ENCODE measurements at regions not wholly inside any gene's neighbourhood (a gene's known extent, or its start where the extent isn't known, plus 50 kb on each side); places are given as distances from the start of the nearest gene placed in this dataset.

DNA sequence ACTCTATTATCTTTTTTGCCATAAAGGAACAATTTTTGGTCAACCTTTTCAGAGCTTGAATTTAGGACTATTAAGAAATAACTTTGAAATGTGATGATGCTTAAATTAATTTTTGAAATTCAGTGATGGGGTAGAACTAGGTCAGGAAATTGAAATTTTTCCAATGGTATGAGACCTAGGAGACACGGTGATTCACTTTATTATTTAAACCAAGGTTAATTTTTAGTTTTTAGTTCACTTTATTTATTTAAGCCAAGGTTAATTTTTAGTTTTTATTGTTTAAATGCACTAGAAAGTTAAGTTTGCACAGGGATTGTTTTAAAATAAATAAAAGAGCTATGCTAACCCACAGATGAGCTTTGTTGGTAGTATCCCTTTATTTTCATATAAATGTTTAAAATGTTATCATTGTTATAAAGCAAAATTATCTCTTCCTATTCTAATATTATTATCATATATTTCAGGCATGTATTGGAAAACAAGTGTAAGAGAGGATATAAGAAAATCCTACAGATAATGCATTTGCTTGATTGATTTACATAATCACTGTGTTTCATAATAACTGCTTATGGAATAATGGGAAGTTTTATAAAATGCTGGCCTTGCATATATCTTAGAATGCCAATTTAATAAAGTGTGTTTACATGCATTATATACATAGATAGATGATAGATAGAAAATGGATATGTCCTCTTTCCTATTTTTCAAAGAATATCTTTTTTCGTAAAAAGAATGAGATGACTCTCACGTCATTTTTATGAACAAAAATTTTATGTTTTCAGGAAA, 163.6 kb downstream of the HGF start:
- WGBS = 93% methylated on average over 3 of the region's 3 CpGs
- intact Hi-C loops (cut with DNase I) = no loop called here
- no peaks in the 10 kb centered on the region for H3K4me1 ChIP-seq (ENCODE audit: control insufficient read depth, insufficient read depth, low read length)

DNA sequence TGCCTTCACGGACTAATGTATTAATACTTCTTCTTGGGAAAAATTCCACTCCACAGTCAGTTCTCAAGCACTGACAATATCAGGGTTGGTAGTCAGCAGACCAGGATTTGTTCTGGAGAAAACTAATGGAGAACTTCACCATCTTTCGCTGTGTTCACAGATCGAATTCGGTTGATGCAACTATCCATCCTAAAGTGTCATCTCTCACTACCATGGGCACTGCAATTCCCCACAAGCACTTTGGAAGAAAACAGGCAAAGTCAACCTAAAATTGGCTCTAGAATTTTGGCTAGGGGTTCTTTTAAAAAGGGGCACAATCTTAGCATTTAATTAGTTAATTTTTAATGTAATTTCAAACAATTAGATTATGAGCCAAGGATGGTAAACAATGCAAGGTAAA, 164.4 kb downstream of the HGF start:
- 94% methylated on average over 4 of the region's 4 CpGs for WGBS
- Histone ChIP-seq H3K27ac (ENCODE audit: low read length) (no peak overlapping the region), H3K4me3 (ENCODE audit: low read length) (no peak overlapping the region), H3K27me3 (ENCODE audit: control insufficient read depth, insufficient read depth) (no peaks in the 10 kb centered on the region), H3K9me3 (ENCODE audit: control insufficient read depth, low read length) (no peaks in the 10 kb centered on the region), H3K4me1 (ENCODE audit: control insufficient read depth, insufficient read depth, low read length) (no peaks in the 10 kb centered on the region)
- intact Hi-C loops (cut with DNase I) = no loop called here
- DNase-seq (no peak), ATAC-seq (no peak)

More for the DNA sequence above, 163.6 kb downstream of the HGF start:
- Histone ChIP-seq H3K4me3 (ENCODE audit: low read length) (no peak overlapping the region), H3K27ac (ENCODE audit: low read length) (no peak overlapping the region), H3K27me3 (ENCODE audit: control insufficient read depth, insufficient read depth) (no peaks in the 10 kb centered on the region), H3K9me3 (ENCODE audit: control insufficient read depth, low read length) (no peaks in the 10 kb centered on the region)
- no peak for ATAC-seq
- no peak for DNase-seq

DNA sequence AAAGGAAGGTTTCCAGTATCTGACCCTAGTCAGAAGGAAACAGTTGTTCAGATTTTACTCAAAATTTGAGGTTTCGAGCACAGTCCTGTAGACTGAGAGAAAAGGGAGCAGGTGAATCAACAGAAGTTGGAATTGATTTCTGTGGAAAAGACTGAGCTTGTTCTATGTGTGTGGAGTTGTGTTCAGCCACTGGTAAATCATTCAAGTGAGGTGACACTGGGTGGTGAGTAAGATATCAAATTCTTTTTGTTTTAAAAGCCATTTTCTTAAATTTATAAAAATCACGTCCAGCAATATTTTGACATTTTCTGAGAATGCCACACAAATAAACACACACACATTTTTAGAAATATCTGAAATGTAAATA, 165.1 kb downstream of the HGF start:
- no peak for ATAC-seq
- intact Hi-C loops (cut with DNase I) = no loop called here
- Histone ChIP-seq H3K4me3 (ENCODE audit: low read length) (no peak overlapping the region), H3K27me3 (ENCODE audit: control insufficient read depth, insufficient read depth) (no peaks in the 10 kb centered on the region), H3K4me1 (ENCODE audit: control insufficient read depth, insufficient read depth, low read length) (no peaks in the 10 kb centered on the region), H3K27ac (ENCODE audit: low read length) (no peak overlapping the region), H3K9me3 (ENCODE audit: control insufficient read depth, low read length) (no peaks in the 10 kb centered on the region)
- WGBS = 87% methylated on average over 2 of the region's 2 CpGs
- DNase-seq = no peak

DNA sequence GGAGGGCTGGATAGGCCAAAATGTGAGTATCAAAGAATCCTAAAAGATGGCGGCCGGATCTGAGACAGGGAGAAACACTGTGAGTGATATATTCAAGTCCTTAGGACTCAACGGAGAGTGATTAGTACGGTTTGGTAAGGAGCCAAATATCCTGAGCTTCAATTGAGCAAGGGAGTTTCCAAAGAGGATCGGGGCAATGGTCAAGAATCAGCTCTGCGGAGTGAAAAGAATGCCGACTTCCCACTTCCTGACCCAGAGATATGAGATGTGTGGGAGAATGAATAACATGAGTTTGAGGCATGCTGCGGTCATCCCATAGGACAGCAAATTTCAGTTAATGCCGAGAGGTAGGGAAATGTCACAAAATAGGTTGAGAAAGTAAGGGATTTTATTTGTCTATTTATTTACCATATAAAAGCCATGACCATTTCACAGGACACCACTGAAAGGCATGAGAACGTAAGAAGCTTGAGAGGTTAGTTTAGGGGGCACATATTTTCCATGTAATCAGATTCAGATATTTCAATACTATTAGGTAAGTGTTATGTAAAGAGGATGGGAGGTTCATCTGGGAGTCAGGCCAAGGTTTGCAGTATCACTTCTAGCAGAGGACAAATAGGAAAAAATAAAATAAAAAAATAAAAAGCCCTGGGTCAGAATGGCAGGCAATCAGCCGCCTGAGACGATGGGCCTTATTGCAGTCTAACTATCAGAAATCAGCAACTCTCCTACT, 165.6 kb downstream of the HGF start:
- peak; percentile 41 to 84 for ATAC-seq
- no peak for DNase-seq
- WGBS = 27% methylated on average over 12 of the region's 12 CpGs

DNA sequence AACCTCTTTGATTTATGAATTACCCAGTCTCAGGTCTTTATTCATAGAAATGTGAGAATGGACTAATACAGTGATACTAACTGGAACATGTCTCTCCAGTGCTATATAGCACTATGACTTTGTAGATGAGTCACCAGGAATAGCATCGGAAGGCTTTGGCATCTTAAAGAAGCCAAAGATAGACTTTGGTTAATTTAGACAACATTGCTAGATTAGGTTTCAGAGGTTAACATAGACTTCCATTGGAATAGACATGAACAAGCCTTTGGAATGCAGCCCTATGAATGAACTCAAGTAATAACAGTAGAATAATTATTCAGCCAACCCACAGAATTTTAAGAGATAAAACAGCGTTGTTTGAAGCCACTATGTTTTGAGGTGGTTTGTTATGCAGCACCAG, 169.2 kb downstream of the HGF start:
- no peaks in the 10 kb centered on the region for H3K4me1 ChIP-seq (ENCODE audit: control insufficient read depth, insufficient read depth, low read length)
- DNase-seq (no peak), ATAC-seq (no peak)
- no peak overlapping the region for H3K4me3 ChIP-seq (ENCODE audit: low read length)
- WGBS = 38% methylated on average over 2 of the region's 2 CpGs
- H3K9me3 ChIP-seq (ENCODE audit: control insufficient read depth, low read length) = no peaks in the 10 kb centered on the region
- H3K27me3 ChIP-seq (ENCODE audit: control insufficient read depth, insufficient read depth) = no peaks in the 10 kb centered on the region
- intact Hi-C loops (cut with DNase I) = no loop called here
- no peak overlapping the region for H3K27ac ChIP-seq (ENCODE audit: low read length)

More for the DNA sequence above, 165.6 kb downstream of the HGF start:
- no peak overlapping the region for H3K27ac ChIP-seq (ENCODE audit: low read length)
- H3K9me3 ChIP-seq (ENCODE audit: control insufficient read depth, low read length) = no peaks in the 10 kb centered on the region
- no peaks in the 10 kb centered on the region for H3K4me1 ChIP-seq (ENCODE audit: control insufficient read depth, insufficient read depth, low read length)
- intact Hi-C loops (cut with DNase I) = no loop called here
- no peaks in the 10 kb centered on the region for H3K27me3 ChIP-seq (ENCODE audit: control insufficient read depth, insufficient read depth)
- H3K4me3 ChIP-seq (ENCODE audit: low read length) = peak overlapping the region; percentile 7

DNA sequence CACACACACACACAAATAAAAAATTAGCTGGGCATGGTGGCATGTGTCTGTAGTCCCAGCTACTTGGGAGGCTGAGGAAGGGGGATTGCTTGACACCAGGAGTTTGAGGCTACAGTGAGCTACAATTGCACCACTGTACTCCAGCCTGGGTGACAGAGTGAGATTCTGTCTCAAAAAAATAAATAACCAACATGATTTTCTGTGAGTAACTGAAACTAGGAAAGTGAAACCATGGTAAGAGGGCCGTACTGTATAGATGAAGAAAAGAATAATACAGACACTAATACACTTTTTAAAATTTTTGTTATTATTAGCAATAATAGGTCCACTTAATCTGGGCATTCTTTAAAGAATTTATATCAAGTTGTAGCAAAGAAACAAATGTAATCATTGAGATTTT, 170.9 kb downstream of the HGF start:
- H3K27me3 ChIP-seq (ENCODE audit: control insufficient read depth, insufficient read depth) = no peaks in the 10 kb centered on the region
- intact Hi-C loops (cut with DNase I) = no loop called here
- H3K4me1 ChIP-seq (ENCODE audit: control insufficient read depth, insufficient read depth, low read length) = no peaks in the 10 kb centered on the region
- no peak overlapping the region for H3K27ac ChIP-seq (ENCODE audit: low read length)
- no peak for DNase-seq
- no peak for ATAC-seq
- H3K9me3 ChIP-seq (ENCODE audit: control insufficient read depth, low read length) = no peaks in the 10 kb centered on the region
- 86% methylated on average over 1 of the region's 1 CpG for WGBS
- no peak overlapping the region for H3K4me3 ChIP-seq (ENCODE audit: low read length)

DNA sequence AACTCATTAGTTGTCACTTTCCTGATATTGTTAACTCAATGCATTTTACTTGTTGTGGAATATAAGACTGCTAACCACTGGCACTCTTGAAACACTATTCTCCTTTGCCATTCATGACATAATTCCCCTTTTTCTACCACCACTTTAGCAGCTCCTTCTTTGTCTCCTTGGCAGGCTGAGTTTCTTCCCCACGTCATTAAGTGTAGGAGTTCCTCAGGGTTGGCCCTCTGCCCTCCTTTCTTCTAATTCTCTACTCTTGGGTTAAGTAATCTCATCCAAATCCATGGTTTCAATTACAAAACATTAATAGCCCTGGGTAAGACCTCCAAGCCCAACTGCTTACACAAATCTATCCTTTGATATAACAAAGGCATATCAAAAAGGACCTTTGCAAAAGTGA, 175.1 kb downstream of the HGF start:
- intact Hi-C loops (cut with DNase I) = no loop called here

DNA sequence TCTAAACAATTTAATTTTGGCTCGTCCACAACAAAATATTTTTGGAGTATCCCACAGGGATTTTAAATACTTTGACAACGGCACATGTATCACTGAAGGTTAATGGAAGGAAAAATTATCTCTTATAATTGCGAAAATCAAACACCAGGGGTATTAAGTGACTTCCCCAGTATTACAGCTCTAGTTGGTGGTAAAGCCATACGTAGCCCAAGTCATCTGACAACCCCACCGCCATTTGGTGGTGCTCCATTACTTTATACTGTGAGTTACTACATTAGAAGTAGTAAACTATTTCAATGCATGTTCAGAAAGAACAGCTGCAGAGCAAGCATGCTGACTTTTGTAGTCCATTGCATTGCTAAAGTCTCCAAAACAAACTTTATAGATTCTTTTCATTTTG, 179.7 kb downstream of the HGF start:
- H3K9me3 ChIP-seq (ENCODE audit: control insufficient read depth, low read length) = no peaks in the 10 kb centered on the region
- 59% methylated on average over 5 of the region's 5 CpGs for WGBS
- ATAC-seq = no peak
- no peaks in the 10 kb centered on the region for H3K4me1 ChIP-seq (ENCODE audit: control insufficient read depth, insufficient read depth, low read length)
- H3K27ac ChIP-seq (ENCODE audit: low read length) = no peak overlapping the region
- intact Hi-C loops (cut with DNase I) = no loop called here
- no peaks in the 10 kb centered on the region for H3K27me3 ChIP-seq (ENCODE audit: control insufficient read depth, insufficient read depth)
- no peak for DNase-seq
- H3K4me3 ChIP-seq (ENCODE audit: low read length) = no peak overlapping the region

More for the DNA sequence above, 175.1 kb downstream of the HGF start:
- no peaks in the 10 kb centered on the region for H3K4me1 ChIP-seq (ENCODE audit: control insufficient read depth, insufficient read depth, low read length)
- ATAC-seq (peak; percentile 57 to 77), DNase-seq (peak in 2 of 3 donors; percentile 52 to 64)
- H3K4me3 ChIP-seq (ENCODE audit: low read length) = no peak overlapping the region
- H3K27ac ChIP-seq (ENCODE audit: low read length) = no peak overlapping the region
- H3K27me3 ChIP-seq (ENCODE audit: control insufficient read depth, insufficient read depth) = no peaks in the 10 kb centered on the region
- H3K9me3 ChIP-seq (ENCODE audit: control insufficient read depth, low read length) = no peaks in the 10 kb centered on the region
- WGBS = 32% methylated on average over 1 of the region's 1 CpG

DNA sequence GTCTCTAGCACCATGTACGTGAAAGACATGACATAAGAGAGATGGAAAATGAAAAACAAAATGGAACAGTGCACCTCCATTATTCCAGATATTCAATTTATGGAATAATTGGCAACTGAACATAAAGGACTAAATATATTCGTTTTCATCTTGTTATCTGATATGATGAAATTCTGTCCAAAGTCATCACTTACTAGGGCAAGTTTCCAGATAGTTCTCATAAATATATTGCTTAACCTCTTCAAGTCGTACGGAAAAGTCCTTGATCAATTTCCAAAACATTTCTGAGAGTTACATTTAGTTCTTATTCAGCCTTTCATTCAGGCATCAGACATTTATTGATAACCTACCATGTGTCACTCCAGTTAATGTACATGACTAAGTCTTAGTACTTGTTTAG, 185.2 kb downstream of the HGF start:
- DNase-seq = no peak
- intact Hi-C loops (cut with DNase I) = no loop called here
- Histone ChIP-seq H3K9me3 (ENCODE audit: control insufficient read depth, low read length) (no peaks in the 10 kb centered on the region), H3K27ac (ENCODE audit: low read length) (no peak overlapping the region), H3K4me1 (ENCODE audit: control insufficient read depth, insufficient read depth, low read length) (no peaks in the 10 kb centered on the region), H3K27me3 (ENCODE audit: control insufficient read depth, insufficient read depth) (no peaks in the 10 kb centered on the region), H3K4me3 (ENCODE audit: low read length) (no peak overlapping the region)
- 63% methylated on average over 4 of the region's 4 CpGs for WGBS
- no peak for ATAC-seq

DNA sequence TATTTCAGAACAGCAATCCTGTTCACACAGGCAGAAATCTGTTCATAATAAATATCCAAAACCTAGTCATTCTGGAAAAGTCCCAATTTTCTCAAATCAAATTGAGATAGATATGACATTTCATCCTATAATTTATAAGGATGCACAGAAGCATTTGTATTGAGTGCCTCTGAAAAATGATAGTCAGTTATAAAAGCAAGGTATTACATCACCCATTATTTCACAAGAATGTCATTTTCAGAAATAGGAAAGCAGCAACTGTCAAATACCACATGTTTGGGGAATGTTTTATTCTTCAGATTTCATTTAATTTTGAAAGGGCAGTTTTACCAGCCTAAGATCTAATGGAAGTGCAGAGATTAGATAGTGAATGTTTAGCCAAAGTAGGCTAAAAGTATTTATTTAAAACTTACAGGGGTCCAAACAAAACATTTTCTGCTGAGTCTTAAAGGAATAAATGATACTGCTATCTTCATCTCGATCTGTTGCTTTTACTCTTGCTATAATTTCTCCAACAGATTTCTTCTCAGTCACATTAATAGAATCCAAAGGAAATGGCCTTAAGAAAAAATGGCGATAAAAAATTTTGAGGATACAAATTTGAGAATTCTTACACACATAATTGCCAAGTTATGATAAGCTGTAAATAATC, 185.8 kb downstream of the HGF start:
- Histone ChIP-seq H3K9me3 (ENCODE audit: control insufficient read depth, low read length) (no peaks in the 10 kb centered on the region), H3K27me3 (ENCODE audit: control insufficient read depth, insufficient read depth) (no peaks in the 10 kb centered on the region), H3K4me1 (ENCODE audit: control insufficient read depth, insufficient read depth, low read length) (no peaks in the 10 kb centered on the region), H3K4me3 (ENCODE audit: low read length) (no peak overlapping the region), H3K27ac (ENCODE audit: low read length) (no peak overlapping the region)
- ATAC-seq (no peak), DNase-seq (no peak)
- WGBS = 75% methylated on average over 2 of the region's 2 CpGs
- intact Hi-C loops (cut with DNase I) = no loop called here

DNA sequence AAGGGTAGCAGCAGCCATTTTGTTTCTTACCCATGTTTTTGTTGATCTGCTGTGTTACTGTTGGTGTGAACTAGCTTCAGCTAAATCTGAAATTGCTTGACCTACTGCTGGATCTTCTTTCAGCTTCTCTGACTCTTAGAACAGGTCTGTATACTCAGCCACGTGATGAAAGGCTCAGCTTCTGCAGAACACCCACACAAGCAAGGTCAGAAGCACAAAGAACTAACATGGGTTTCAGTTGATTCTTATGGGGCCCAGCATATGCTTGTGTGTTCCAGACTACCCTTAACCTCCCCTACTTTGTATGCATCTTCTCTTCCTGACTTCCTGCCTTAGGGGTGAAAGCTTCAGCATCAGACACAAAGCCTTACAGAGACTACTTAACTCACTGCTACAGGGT, 186.8 kb downstream of the HGF start:
- Histone ChIP-seq H3K9me3 (ENCODE audit: control insufficient read depth, low read length) (no peaks in the 10 kb centered on the region), H3K4me3 (ENCODE audit: low read length) (no peak overlapping the region), H3K27ac (ENCODE audit: low read length) (no peak overlapping the region), H3K4me1 (ENCODE audit: control insufficient read depth, insufficient read depth, low read length) (no peaks in the 10 kb centered on the region), H3K27me3 (ENCODE audit: control insufficient read depth, insufficient read depth) (no peaks in the 10 kb centered on the region)
- ATAC-seq (no peak), DNase-seq (no peak)
- WGBS = 79% methylated on average over 1 of the region's 1 CpG
- intact Hi-C loops (cut with DNase I) = no loop called here

Data from right cardiac atrium (tissue), 5 donors.